ENCODE measurements at regions not wholly inside any gene's neighbourhood (a gene's known extent, or its start where the extent isn't known, plus 50 kb on each side); places are given as distances from the start of the nearest gene placed in this dataset.

DNA sequence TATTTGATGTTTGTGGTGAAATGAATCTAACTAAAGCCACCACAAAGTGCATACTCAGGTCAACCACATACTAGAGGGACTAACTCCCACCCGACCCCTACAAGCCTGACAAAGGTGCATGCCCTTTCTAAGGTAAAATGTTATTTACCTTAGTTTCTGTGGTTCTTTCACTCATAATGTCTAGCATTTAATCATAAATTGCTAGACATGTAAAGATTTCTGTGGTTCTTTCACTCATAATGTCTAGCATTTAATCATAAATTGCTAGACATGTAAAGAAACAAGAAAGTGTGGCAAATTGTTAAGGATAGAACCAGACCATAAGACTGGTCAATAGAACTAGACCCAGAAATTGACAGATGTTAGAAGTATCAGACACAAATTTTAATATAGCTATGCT, 193.0 kb upstream of the PBX1 start:
- CTCF ChIA-PET = no interaction called here

DNA sequence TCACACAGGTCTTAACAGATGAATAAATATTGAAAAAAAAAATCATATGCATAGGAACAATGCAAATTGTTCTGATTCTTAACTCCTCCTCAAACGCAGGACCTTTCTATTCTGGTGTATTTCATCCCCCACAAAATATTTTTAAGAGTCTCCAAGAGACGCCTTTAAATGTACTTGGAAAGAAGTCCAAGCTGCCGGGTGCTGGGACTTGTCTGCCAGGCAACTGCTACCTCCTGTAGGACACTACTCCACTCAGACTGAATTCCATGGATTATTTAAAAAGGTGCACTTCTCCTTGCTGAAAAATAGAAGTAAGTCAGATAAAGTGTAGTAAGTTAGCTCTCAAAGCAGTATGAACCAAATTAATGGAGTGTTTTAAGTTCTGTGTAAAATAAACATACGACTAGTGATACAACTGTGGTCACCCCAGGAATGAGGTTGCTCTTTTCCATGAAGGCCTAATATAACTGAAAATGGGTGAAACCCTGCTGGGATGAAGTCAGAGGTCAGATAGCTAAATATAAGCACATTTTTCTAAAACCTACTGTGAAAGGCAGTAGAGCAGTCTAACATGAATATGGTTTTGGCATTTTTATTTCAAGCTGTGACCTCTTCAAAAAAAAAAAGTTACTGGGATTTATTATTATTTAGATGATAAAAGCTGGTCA, 189.2 kb upstream of the PBX1 start:
- ChIA-PET POLR2A (no interaction called here), CTCF (interaction anchor here (1.7 kb wide), 1 partner anchor 12 kb away, joined by 4 read pairs; no protein-coding TSS in a partner anchor)

More for the DNA sequence above, 193.0 kb upstream of the PBX1 start:
- no peak for DNase-seq (ENCODE audit: extremely low spot score)
- POLR2A ChIA-PET = no interaction called here
- TF ChIP-seq CTCF (IDR thresholded peaks at IDR 0.05; ENCODE audit: control extremely low read depth, extremely low read depth, low read depth, missing control alignments) = no peak

DNA sequence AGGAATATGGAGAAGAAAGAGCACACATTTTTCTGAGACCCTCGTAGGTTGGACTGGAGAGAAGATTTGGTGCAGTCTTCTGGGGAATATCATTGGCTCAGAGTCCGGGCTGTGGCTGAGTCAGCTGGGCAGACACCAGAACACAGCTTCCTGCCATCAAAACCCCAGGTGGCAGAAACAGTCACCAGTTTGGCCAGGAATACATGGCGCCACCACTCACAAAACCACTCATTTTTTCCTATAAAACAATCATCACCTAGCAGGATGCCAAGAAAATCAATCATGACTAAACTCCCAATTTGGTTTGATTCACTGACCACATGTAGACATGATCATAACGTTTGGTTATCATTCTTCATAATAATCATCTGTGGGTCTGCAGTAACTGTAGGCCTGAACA, 178.1 kb upstream of the PBX1 start:
- DNase-seq (ENCODE audit: extremely low spot score) = no peak
- TF ChIP-seq CTCF (IDR thresholded peaks at IDR 0.05; ENCODE audit: control extremely low read depth, extremely low read depth, low read depth, missing control alignments) = no peak
- CTCF ChIA-PET = no interaction called here
- POLR2A ChIA-PET = no interaction called here

More for the DNA sequence above, 189.2 kb upstream of the PBX1 start:
- DNase-seq (ENCODE audit: extremely low spot score) = no peak
- TF ChIP-seq CTCF (IDR thresholded peaks at IDR 0.05; ENCODE audit: control extremely low read depth, extremely low read depth, low read depth, missing control alignments) = no peak

GRCh38 chr1:164382384-164382783, 176.6 kb upstream of the PBX1 start:
- no peak for DNase-seq (ENCODE audit: extremely low spot score)
- TF ChIP-seq CTCF (IDR thresholded peaks at IDR 0.05; ENCODE audit: control extremely low read depth, extremely low read depth, low read depth, missing control alignments) = no peak
- ChIA-PET POLR2A (no interaction called here), CTCF (interaction anchor here (1.7 kb wide), 1 partner anchor 9 kb away, joined by 4 read pairs; no protein-coding TSS in a partner anchor)

DNA sequence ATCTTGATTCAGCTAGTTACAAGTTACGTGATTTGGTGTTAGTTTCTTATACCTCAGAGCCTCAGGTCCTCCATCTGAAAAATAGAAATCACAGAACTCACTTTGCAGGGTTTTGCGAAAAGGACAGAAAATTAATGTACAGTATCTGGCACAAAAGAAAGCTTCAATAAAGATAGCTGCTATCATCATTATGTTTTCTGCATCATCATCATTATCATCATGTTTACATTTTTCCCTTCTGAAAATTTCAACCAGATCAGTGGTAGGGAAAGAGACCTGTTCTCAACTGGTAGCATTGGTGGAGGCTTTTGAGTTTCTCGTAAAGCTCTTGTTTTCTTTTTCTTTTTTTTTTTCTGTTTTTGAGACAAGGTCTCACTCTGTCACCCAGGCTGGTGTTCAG, 174.7 kb upstream of the PBX1 start:
- no peak for DNase-seq (ENCODE audit: extremely low spot score)
- POLR2A ChIA-PET = no interaction called here
- TF ChIP-seq CTCF (IDR thresholded peaks at IDR 0.05; ENCODE audit: control extremely low read depth, extremely low read depth, low read depth, missing control alignments) = no peak
- CTCF ChIA-PET = no interaction called here

- ChIA-PET POLR2A (interaction anchor here (0.6 kb wide), 1 partner anchor 31 kb away, joined by 4 read pairs; no protein-coding TSS in a partner anchor), CTCF (interaction anchor here (1.0 to 3.1 kb wide), 4 partner anchors 9 to 53 kb away, joined by 3 to 9 read pairs (median 3); no protein-coding TSS in a partner anchor)
- TF ChIP-seq CTCF (IDR thresholded peaks at IDR 0.05; ENCODE audit: control extremely low read depth, extremely low read depth, low read depth, missing control alignments) = no peak
- no peak for DNase-seq (ENCODE audit: extremely low spot score)
Measured at GRCh38 chr1:164417016-164417704, 141.8 kb upstream of the PBX1 start.
